GM18861 (cell line): ENCODE measurements at regions not wholly inside any gene's neighbourhood (a gene's known extent, or its start where the extent isn't known, plus 50 kb on each side); places are given as distances from the start of the nearest gene placed in this dataset.
"Not testable (repeated sequence)": the region's sequence is repeated elsewhere in the genome, so short reads cannot be mapped to it uniquely, and the experiment has no call there.

Experiments used
- ATAC-seq: cut with Tn5 transposase; IDR thresholded peaks from one replicate; pipeline ENCODE4 v1.9.1; 2021; ENCODE audit not compliant: unreplicated experiment

GRCh38 chr21:32934068-32934467, 91.7 kb upstream of the OLIG2 start:
- ATAC-seq: not testable (repeated sequence)

- no peak for ATAC-seq
Measured at GRCh38 chr21:32934829-32935228, 90.9 kb upstream of the OLIG2 start.

- no peak for ATAC-seq
Measured at GRCh38 chr21:32940079-32941014, 85.4 kb upstream of the OLIG2 start.

GRCh38 chr21:32941263-32941662, 84.5 kb upstream of the OLIG2 start:
- ATAC-seq: no peak

GRCh38 chr21:32946654-32947053, 79.1 kb upstream of the OLIG2 start:
- ATAC-seq: no peak

- ATAC-seq: no peak
Measured at GRCh38 chr21:32947736-32948135, 78.0 kb upstream of the OLIG2 start.

- no peak for ATAC-seq
Measured at GRCh38 chr21:32949701-32950100, 76.0 kb upstream of the OLIG2 start.

- no peak for ATAC-seq
Measured at GRCh38 chr21:32951041-32951440, 74.7 kb upstream of the OLIG2 start.

GRCh38 chr21:32954353-32954752, 71.4 kb upstream of the OLIG2 start:
- no peak for ATAC-seq

- ATAC-seq: no peak
Measured at GRCh38 chr21:32955311-32956060, 70.2 kb upstream of the OLIG2 start.

GRCh38 chr21:32956061-32956656, 69.6 kb upstream of the OLIG2 start:
- ATAC-seq: no peak

GRCh38 chr21:32957545-32957944, 68.2 kb upstream of the OLIG2 start:
- no peak for ATAC-seq

GRCh38 chr21:32958288-32959002, 67.3 kb upstream of the OLIG2 start:
- no peak for ATAC-seq

GRCh38 chr21:32962268-32962667, 63.5 kb upstream of the OLIG2 start:
- ATAC-seq: no peak

- ATAC-seq: no peak
Measured at GRCh38 chr21:32965129-32965680, 60.5 kb upstream of the OLIG2 start.

GRCh38 chr21:32966120-32966519, 59.6 kb upstream of the OLIG2 start:
- ATAC-seq: no peak

- ATAC-seq: not testable (repeated sequence)
Measured at GRCh38 chr21:32968103-32968502, 57.6 kb upstream of the OLIG2 start.

GRCh38 chr21:32974653-32975052, 51.1 kb upstream of the OLIG2 start:
- no peak for ATAC-seq

- ATAC-seq: no peak
Measured at GRCh38 chr21:32975811-32976431, 49.8 kb upstream of the OLIG2 start.
